Inflammatory macrophage treated with lipopolysaccharide for 4 hours (primary cell): ENCODE measurements at regions not wholly inside any gene's neighbourhood (a gene's known extent, or its start where the extent isn't known, plus 50 kb on each side); places are given as distances from the start of the nearest gene placed in this dataset.

Source experiments
- DNase-seq: peaks from one replicate; pipeline ENCODE4 v3.0.0-alpha.2; 2020

DNA sequence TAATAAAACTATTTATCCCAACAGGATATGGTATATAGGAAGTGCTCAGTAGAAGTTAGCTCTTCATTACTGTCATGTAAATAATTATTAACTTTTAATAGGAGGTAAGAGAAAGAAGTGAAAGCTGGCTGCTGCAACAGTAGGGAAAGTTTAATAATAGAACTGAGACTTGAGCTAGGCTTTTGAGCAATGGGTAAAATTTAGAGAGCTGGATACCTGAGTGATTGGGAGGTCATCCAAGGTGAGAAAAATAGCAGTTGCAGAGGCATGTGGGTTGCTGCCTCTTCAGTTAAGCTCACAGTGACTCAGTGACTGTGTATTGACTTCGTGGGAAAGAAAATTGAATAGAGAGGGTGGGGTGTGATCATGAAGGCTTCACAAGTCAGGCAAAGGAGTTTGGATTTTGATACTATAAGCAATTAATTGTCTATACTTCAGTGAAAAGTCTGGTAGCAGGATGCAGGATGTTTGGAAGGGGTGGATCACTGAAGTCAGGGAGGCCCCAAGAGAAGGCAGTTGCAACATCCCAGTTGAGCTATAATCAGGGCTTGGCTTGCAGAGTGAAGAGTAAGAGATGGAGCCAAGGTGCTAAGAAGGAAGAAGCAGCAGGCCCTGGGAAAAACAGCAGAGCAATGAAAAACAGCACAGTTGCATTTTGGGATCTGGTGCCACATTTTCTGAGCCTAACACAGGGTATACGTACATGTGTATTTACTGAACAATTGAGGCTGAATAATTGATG lies 172.0 kb upstream of the FRMD6 start:
- no peak for DNase-seq

DNA sequence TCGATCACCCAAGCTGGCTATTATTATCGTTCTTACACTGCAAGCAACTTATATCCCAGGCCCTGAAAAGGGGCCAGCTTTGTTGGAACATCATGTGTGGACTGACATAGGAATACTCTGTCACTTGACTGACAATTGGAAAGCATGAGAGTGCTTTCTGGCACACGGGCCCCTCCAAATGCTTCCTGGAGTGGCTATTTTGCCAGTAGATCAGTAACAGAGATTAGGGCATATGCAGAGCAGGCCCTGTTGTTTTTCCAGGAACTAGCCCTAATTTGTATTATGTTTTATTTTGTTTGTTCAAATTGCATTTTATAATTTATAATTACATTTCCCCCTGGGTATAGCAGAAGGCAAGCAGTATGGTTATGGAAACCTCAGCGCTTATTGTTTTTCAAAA lies 170.1 kb upstream of the FRMD6 start:
- DNase-seq: no peak

DNA sequence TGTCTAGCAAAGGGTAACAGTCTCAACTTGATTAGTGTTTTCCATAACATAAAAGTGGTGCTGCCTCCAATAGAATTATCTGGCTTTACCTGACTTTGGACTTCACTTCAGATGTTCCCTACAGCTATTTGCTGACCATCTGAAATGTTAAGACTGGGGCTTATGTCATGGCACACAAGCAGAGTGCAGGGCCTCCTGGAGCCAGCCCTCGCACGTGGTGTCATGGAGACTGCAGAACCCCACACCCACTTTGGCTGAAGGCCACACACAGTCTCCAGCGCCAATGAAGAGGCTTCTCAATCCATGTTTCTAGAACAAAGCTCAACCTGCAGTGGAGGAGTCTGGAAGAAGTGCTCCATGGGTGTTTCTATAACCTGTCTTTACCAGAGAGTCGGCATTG lies 169.6 kb upstream of the FRMD6 start:
- no peak for DNase-seq

DNA sequence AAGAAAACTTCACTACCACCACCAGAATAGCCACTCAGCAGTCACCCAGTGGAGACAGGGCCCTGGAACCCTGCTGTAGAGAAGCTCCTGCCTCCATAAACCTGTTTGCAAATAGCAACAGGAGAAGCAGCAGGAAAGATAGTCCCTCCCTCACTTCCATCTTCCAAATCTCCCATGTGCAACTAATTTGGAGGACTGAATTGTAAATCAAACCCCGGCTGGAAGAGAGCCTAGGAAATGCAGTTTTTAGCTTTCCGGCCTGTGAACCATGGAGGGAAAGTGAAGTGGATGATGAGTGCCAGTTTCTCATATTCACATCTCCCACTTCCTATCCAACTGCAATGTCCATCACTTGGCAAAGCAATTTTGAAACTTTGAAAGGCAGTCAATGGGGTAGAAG lies 167.2 kb upstream of the FRMD6 start:
- DNase-seq: no peak

DNA sequence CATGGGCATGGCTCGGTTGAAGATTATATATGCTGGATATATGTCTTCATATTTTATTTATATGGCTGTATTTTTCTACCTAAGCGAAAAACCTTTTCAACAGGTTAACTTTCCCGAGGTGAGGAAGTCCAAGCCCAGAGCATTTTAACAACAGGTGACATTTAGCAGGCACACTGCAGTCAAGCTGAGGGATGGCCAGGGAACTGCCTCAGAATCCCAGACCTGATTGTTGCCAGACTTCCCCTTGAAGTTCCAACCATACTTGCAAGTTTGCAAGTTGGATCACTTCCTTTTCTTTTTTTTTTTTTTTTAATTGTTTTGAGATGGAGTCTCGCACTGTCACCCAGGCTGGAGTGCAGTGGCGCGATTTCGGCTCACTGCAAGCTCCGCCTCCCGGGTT lies 166.0 kb upstream of the FRMD6 start:
- DNase-seq: no peak

DNA sequence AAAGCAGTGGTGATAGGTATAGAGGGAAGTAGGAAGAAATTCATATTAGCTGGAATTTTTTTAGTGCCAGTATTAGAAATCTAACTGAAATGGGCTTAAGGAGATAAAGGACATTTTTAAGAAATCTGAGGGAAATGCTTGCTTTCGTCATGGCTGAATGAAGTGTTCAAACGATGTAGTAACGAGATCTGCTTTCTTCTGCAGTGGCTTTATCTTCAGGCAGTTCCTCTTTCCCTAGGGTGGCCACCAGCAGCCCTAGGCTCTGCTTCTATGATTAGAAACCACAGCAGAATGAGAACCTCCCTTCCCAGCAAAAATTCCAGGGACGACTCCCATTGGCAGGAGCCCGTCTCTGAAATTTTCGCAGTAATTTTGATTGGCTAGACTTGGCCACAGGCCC lies 163.9 kb upstream of the FRMD6 start:
- no peak for DNase-seq

DNA sequence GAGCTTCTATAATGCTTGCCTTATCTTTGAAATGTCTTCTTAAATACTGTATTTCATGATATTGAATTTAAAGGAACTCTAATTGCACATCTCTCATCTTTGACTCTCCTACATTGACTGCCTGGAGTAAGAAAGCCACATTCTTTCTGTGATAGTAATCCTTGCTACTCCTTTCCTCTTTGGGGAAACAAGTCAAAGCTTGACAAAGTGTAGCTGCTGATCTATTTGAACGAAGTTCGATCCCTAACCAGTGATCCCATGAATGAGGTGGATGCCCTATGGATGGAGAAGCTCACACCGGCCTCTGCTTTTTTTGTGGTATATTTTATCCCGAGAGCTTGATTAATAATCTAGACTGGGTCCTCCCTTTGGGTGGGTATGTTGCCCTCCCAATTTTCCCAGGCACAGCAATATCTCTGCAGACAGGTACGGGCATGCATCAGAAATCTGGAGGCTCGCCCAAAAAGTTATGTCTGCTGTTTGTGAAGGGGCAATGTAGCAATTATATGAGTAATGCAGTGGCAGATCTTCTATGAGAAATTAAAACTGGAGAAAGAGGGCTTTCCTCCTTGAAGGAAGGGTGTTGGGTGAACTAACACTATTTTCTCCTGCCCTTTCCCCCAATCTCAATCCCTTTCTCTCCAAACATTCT lies 163.0 kb upstream of the FRMD6 start:
- DNase-seq: no peak

DNA sequence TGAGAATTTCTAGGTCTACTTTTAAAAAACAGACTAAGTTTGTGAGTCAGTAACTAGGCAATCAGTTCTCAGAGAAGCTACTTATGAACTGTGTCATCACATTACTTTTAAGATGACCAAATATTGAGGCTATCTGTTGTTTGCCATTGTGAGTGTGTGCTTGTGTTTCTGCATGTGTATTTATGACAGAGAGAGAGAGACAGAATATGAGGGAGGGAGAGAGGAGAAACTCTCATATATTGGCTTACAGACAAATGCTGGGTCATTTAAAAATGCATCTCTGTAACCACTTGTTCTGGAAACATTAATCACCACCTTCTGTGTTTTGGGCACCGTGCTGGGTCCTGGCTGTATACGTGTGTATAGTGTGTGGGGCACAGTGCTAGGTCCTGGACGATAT lies 161.5 kb upstream of the FRMD6 start:
- DNase-seq: no peak

DNA sequence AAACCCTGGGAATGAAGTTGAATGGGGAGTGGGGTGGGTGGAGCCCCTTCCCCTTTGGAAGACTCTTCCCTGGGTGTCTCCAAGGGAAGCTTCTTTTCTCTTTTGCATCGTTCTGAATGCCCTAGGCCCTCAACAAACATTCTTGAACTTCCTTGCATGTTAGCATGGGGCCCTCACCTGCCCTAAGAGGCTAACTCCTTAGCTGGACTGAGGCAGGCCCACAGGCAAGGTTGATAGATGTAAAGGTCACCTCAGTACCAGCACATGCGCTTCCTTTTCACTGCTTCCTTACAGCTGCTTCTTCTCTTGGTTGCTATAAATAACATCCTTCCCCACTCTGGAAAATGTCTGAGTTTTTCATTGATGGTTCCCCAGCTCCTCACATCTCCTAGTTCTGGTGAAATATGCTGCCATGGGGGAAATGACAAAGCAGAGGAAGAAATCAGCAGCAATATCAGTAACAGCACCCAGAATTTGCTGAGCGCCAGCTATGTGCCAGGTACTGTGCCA lies 160.6 kb upstream of the FRMD6 start:
- no peak for DNase-seq

DNA sequence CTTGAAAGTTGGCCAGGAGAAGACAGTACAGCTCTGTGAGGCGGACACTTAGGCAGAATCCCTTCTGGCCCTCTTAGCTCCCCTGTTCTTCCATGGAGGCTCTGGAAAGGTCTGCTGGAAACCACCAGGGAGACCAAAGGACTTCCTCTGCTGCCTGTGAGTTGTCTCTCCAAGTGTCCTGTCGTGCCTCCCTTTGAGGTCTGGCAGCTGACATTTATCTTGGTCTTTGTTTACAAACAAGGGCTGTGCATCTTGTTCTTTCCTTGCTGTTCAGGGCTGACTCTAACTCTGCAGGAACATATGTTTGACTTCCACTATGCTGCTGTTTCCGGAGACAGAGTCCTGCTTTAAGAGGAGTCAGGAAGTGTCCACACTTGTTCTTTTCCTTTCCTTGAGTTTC lies 159.9 kb upstream of the FRMD6 start:
- no peak for DNase-seq

DNA sequence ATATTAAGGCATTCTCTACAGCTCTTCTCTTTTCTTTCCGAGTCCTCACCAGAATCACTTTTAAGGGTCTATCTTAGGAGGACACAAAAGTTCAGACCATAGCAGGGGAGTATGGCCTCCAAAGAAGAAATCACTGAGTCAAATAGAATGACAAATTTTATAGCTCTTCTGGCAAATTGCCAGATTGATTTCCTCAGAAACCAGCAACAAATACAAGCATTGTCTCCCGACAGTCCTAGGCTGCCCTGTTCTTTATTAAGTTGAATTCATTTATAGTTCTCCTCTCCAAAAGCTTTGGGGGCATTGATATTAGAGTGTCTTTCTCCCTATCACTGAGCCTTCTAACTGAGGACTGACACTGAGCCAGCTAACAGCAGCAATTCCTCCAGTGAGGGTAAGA lies 156.4 kb upstream of the FRMD6 start:
- DNase-seq: no peak

DNA sequence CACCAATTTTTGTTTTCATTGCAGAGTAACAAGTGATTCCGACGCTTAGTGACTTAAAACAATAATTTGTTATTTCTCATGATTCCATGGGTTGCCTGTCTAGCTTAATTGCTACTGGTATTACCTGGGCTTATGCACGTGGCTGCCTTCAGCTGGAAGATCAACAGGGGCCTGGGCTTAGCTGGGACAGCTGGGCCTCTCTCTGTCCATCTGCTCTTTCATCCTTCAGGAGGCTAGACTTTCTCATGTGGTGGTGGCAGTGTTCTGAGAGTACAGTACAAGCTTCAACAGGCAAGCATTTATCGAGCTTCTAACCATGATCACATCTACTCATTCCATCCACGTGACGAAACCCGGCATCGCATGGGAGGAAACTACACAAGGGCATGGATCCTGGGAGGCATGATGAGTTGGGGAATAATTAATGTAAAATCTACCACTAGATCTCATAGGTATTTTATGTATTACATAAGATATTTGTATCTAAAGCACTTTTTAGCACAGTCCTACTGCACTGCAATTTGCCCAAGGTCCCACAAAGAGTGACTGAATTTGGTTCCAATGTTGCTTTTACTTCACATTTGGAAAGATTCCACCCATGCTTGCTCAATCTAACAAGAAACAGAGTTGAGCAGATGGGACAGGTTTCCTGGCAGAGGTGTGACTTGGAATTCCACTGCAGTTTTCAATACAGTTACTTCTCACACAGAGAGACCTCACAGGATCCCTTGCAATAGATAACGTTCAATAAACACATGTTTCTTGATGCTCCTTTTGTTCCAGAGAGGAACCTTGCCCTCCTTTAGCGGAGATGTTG lies 153.1 kb upstream of the FRMD6 start:
- DNase-seq: no peak

DNA sequence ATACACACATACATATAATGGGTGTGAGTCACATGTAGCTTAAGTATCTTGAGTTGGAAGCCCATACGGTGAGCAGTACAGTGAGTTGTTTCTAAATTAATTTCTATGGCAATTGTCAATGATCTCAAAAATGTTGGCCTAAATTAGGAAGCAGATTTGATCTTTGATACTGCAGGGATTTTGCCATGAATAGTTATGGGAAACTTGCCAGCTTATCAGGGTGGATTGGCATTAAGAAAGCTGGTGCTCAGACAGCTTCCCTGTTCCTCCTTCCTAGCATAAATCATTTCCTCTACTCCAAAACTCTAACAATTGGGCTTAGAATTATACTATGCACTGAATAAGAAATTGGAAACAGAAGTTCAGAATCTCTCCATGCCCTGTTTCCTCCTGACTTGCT lies 150.9 kb upstream of the FRMD6 start:
- DNase-seq: no peak

DNA sequence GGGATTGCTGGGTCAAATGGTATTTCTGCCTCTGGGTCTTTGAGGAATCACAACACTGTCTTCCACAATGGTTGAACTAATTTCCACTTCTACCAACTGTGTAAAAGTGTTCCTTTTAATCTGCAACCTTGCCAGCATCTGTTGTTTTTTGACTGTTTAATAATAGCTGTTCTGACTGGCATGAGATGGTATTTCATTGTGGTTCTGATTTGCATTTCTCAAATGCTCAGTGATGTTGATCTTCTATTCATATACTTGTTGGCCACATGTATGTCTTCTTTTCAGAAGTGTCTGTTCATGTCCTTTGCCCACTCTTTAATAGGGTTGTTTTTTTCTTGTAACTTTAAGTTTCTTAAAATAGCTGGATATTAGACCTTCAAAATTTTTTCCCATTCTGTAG lies 150.0 kb upstream of the FRMD6 start:
- no peak for DNase-seq

DNA sequence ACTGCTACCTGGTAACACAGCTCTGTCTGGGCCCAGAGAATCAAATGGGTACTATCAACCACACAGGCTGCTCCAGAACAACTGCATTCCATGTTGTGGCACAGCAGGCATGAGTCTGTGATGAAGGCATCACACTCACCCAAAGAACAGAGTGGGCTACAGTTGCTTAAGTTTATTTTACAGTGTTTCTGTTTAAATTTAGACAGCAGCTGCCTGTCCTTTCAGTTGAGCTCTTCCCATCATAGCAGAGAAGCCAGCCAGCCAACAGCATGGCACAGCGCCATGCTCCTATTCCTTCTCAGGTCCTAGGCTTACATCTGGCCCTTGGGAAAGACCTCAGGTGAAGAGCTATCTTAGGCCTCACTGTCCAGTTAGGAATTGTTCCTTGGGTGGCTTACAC lies 147.0 kb upstream of the FRMD6 start:
- no peak for DNase-seq

DNA sequence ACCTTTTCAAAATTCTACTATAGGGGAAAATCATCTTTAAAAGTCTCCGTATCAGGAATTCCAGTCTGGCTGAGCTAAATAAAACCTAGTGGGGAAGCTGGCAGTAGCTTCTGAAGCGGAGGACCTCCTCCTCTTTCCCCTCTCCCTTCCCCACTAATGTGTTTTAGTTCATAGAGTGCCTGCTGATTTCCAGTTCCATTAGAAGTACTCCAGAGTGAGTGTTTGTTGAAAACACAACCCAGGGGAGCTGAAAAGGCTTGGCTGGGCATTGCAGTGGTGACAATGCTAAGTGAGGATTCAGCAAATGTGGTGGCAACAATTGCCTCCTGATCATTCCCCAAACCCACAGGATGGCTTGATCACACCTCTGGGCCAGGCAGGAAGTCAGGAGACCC lies 144.2 kb upstream of the FRMD6 start:
- no peak for DNase-seq

DNA sequence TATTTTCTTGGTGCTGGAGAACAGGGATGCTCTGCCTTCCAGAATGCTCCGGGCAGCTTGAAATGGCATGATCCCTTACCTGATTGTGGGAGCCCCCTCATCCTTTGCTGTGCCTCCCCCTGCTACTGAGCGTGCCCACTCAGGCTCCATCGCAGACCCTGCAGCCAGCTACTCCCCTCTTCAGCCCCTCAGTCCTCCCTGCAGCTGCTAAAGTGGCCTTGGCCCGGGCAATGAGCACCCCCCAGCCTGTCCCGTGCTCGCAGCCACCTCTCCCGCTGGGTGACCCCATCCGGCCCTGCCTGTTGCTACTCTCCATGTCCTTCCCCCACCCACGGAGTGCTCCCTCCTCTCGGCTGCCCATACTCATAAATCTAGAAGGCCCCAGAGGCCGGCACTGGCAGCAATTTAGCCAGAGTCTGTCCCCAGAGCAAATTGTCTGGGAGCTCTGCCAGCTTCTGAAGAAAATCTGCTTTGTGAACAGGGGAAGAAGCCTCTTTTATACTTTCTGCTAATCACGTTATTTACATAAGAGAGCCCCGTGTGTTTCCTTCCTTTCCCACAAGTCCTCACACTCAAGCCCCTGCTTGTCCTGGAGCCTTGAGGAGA lies 143.7 kb upstream of the FRMD6 start:
- no peak for DNase-seq

DNA sequence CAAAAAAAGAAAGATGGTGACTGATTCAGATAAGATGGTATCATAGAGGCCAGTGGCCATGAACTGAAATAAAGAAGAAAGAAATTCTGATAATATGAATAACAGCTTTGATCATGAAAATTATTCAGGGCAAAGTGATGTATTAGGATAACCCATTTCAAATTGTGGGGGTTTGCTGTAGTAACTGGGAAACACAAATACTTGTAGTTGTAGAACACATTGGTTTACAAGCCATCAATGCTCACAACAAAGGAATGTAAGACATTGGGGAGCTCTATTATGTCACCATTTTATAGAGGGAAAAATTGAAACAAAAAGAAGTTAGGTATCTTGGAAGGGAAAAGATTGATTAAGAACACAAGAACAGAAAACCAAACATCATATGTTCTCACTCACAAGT lies 140.4 kb upstream of the FRMD6 start:
- DNase-seq: no peak

DNA sequence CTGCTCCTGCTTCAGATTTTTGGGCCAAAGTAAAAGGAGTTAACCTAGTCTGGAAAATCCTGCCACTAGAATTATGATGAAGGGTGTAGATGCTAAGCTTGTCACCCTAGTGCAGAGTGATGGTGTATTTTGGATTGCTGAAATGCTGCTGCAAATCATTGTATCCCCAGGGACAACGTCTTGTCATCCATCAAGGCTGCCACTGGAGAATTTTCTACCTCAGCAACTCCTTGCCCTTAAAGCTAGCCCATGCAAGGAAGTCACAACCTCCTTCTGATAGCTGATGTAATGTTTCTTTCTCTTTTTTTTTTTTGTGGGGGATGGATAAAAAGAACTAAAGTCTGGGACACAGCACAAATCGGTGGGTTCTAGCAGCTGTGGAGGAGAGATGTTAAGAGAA lies 139.4 kb upstream of the FRMD6 start:
- DNase-seq: no peak

DNA sequence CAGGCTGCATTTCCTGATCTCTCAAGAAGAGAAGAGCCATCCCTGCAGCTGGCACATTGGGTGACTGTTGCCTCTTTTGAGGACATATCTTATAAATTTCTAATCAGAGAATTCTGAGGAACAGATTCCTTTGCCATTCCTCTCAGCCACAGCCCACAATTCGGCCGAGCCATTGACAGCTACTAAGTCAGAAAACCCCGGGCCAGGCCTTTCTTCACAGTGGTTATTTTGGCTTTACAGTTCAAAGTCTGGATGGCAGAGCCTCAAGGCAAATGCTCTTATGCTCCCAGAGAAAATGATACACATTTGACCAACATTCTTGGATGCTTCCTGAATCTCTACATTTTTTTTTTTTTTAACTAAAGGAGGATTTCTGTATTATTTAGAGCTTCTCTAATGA lies 138.4 kb upstream of the FRMD6 start:
- DNase-seq: no peak

DNA sequence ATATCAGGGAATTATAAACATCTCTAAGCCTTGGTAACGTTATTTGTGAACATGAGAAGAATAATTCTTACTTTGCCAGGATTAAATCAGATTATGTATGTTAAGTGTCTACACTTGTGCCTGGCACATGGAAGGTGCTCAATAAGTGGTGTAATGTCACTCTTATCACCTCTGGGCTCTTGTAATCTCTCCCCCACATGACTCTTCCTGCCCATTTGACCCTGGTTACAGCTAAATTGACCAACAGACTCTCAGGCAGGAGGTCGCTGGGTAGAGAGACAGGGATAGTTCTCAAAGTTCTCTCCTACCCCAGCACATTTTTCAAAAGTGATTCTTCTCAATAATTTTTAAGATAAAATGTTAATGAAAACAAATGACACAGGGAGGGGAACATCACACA lies 137.8 kb upstream of the FRMD6 start:
- no peak for DNase-seq

DNA sequence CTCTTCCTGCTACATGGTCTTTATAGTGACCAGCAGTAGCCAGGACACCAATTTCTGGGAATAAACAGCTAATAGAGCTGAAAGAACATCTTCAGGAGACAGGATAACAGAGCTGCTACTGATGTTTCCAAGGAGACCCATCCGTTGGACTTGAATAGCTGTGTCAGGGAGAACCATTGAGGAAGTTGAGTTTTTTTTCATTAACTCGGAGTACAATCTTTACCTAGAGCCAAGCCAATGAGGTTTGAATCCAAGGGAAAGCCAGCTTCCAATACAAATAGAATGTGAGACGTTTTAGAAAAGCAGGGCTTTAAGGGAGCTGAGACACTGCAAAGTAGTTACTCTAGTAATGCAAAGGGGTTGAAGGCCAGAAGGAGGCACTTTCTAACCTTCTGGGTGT lies 136.1 kb upstream of the FRMD6 start:
- no peak for DNase-seq

DNA sequence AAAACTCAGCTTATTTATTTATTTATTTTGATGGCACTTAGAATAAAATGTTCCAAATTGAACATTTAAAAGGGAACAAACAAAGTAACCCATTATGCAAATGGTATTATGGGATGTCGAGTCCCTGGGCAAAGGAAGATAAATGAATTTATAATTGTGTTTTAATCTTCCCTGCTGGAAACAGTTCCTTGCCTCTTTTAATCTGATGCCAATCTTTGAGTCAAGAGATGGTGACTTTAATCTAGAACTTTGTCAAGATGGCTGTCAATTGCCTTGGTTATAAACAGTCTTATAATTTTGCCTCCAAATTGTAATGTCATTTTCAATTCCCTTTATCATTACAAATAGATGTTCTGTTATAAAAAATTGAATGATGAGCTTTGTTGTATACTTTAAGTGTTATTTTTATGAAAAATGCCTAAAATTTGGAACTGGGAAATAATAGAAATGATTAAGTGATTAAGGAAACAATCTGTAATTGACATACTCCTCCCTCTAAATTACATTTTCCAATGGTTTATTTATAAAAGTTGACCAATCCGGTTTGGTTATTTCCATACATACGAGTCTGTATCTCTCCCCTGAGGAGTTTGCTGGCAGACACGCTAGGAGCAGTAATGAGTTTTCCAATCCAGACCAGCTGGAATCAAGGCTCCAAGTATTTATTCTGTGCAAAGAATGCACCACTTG lies 134.9 kb upstream of the FRMD6 start:
- DNase-seq: no peak
